Hepatocyte (in vitro differentiated cells): ENCODE measurements at regions not wholly inside any gene's neighbourhood (a gene's known extent, or its start where the extent isn't known, plus 50 kb on each side); places are given as distances from the start of the nearest gene placed in this dataset.

Experiments used
- DNase-seq: peaks from one replicate; pipeline ENCODE4 v3.0.0-alpha.2; 2016; ENCODE audit warnings: low spot score
- H2AFZ ChIP-seq: fragments of 200-600 bp; sonication (generic); 2 replicates; pipeline ENCODE4 v1.6.0; 2016; ENCODE audit warnings: antibody characterized with exemption, mild to moderate bottlenecking
- H3K27ac ChIP-seq: fragments of 200-600 bp; sonication (generic); 2 replicates; pipeline ENCODE4 v1.5.1; 2016; ENCODE audit warnings: mild to moderate bottlenecking
- H3K27me3 ChIP-seq: fragments of 200-600 bp; sonication (generic); 2 replicates; pipeline ENCODE4 v1.6.1; 2016
- H3K36me3 ChIP-seq: fragments of 200-600 bp; sonication (generic); replicated peaks from 2 replicates; pipeline ENCODE4 v1.5.1; 2016; ENCODE audit warnings: low read depth; ENCODE audit not compliant: insufficient read depth
- H3K4me1 ChIP-seq: fragments of 200-600 bp; sonication (generic); 2 replicates; pipeline ENCODE4 v1.5.1; 2016; ENCODE audit warnings: mild to moderate bottlenecking, moderate library complexity; ENCODE audit not compliant: insufficient read depth
- H3K4me2 ChIP-seq: fragments of 200-600 bp; sonication (generic); 2 replicates; pipeline ENCODE4 v1.6.0; 2016
- H3K4me3 ChIP-seq: fragments of 200-600 bp; sonication (generic); 2 replicates; pipeline ENCODE4 v1.5.1; 2016; ENCODE audit warnings: mild to moderate bottlenecking
- H3K79me2 ChIP-seq: fragments of 200-600 bp; sonication (generic); 2 replicates; pipeline ENCODE4 v1.6.0; 2017; ENCODE audit warnings: mild to moderate bottlenecking
- H3K9me2 ChIP-seq: fragments of 200-600 bp; sonication (generic); replicated peaks from 2 replicates; pipeline ENCODE4 v1.6.0; 2017; ENCODE audit warnings: mild to moderate bottlenecking; ENCODE audit not compliant: insufficient read depth
- H3K9me3 ChIP-seq: fragments of 200-600 bp; sonication (generic); 2 replicates; pipeline ENCODE4 v1.5.1; 2016; ENCODE audit warnings: low read depth, mild to moderate bottlenecking
- H4K20me1 ChIP-seq: fragments of 200-600 bp; sonication (generic); 2 replicates; pipeline ENCODE4 v1.6.0; 2016; ENCODE audit warnings: mild to moderate bottlenecking; ENCODE audit not compliant: insufficient read depth, poor library complexity, severe bottlenecking
- EZH2 ChIP-seq: fragments of 200-600 bp; sonication (generic); IDR thresholded peaks from 2 replicates; pipeline ENCODE4 v1.6.1; 2016; ENCODE audit warnings: antibody characterized with exemption, mild to moderate bottlenecking, borderline replicate concordance
- EZH2phosphoT487 ChIP-seq: fragments of 200-600 bp; sonication (generic); IDR thresholded peaks from one replicate; pipeline ENCODE4 v1.6.1; 2018; ENCODE audit warnings: antibody characterized with exemption, mild to moderate bottlenecking, low read depth, moderate library complexity; ENCODE audit not compliant: unreplicated experiment, severe bottlenecking
- WGBS: methylation state at CpG from one replicate; pipeline ENCODE4 v1.1.6; 2016; ENCODE audit warnings: low lambda C conversion rate; ENCODE audit errors: missing lambda C conversion rate; 5-methylcytosine and 5-hydroxymethylcytosine counted together
- TF ChIP-seq, protein P1 (sequence below): fragments of 200-600 bp; sonication (generic); IDR thresholded peaks from 2 replicates; pipeline ENCODE4 v1.5.1; 2016; ENCODE audit warnings: antibody characterized with exemption, mild to moderate bottlenecking; ENCODE audit not compliant: poor library complexity

DNA sequence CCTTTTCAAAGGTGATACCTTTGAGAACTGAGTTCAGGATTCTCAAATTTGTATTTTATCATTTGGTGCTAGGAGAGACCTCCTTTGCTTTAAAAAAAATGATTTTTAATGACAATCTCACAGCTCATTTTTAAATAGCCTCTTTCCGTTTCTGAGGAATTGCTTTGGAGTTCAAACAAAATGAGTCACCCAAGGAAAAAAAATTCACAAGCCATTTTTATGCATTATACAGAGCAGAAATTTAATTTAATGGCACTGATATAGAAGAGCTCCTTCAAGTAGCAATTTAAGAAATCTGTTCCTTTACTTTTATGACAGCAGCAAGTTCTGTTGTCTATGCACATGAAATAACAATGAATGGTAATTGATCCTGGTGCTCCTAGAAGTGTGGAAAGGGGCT, 337.9 kb upstream of the KCNMB2 start:
- 68% methylated on average over 1 of the region's 1 CpG for WGBS

DNA sequence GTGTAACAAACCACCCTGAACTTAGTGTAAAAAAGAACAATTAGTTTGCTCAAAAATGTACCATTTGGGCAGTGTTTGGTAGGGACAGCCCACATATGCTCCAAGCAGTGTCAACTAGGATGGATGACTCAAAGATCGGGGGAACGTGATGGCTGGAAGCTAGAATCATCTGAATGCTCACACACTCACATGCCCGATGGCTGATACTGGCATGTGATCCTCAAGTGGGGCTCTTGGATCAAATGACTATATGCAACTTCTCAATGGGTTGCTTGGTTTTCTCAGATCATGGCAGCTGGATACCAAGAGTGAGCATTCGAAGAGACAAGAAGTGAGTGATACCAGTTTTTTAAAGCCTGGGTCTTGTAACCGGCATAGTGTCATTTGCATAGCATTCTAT, 335.9 kb upstream of the KCNMB2 start:
- no peak overlapping the region for H3K27ac ChIP-seq
- H3K27me3 ChIP-seq = no peaks in the 10 kb centered on the region
- no peaks in the 10 kb centered on the region for H3K79me2 ChIP-seq
- H3K4me3 ChIP-seq = no peak overlapping the region
- TF ChIP-seq, protein P1, sequence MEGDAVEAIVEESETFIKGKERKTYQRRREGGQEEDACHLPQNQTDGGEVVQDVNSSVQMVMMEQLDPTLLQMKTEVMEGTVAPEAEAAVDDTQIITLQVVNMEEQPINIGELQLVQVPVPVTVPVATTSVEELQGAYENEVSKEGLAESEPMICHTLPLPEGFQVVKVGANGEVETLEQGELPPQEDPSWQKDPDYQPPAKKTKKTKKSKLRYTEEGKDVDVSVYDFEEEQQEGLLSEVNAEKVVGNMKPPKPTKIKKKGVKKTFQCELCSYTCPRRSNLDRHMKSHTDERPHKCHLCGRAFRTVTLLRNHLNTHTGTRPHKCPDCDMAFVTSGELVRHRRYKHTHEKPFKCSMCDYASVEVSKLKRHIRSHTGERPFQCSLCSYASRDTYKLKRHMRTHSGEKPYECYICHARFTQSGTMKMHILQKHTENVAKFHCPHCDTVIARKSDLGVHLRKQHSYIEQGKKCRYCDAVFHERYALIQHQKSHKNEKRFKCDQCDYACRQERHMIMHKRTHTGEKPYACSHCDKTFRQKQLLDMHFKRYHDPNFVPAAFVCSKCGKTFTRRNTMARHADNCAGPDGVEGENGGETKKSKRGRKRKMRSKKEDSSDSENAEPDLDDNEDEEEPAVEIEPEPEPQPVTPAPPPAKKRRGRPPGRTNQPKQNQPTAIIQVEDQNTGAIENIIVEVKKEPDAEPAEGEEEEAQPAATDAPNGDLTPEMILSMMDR = no peak
- TF ChIP-seq EZH2 (no peak), EZH2phosphoT487 (no peak)
- no peak overlapping the region for H2AFZ ChIP-seq
- H3K4me2 ChIP-seq = no peak overlapping the region
- no peaks in the 10 kb centered on the region for H4K20me1 ChIP-seq
- 98% methylated on average over 5 of the region's 5 CpGs for WGBS
- H3K4me1 ChIP-seq = no peaks in the 10 kb centered on the region
- no peaks in the 10 kb centered on the region for H3K36me3 ChIP-seq
- no peak for DNase-seq
- H3K9me2 ChIP-seq = no peaks in the 10 kb centered on the region
- H3K9me3 ChIP-seq = no peaks in the 10 kb centered on the region

More for the DNA sequence above, 337.9 kb upstream of the KCNMB2 start:
- Histone ChIP-seq H3K27ac (no peak overlapping the region), H4K20me1 (no peaks in the 10 kb centered on the region), H3K9me3 (no peaks in the 10 kb centered on the region), H3K36me3 (no peaks in the 10 kb centered on the region), H3K27me3 (no peaks in the 10 kb centered on the region), H2AFZ (no peak overlapping the region), H3K4me2 (no peak overlapping the region), H3K4me3 (no peak overlapping the region), H3K79me2 (no peaks in the 10 kb centered on the region), H3K4me1 (no peaks in the 10 kb centered on the region), H3K9me2 (no peaks in the 10 kb centered on the region)
- DNase-seq = no peak
- TF ChIP-seq, protein P1 = no peak
- no peak for TF ChIP-seq EZH2

DNA sequence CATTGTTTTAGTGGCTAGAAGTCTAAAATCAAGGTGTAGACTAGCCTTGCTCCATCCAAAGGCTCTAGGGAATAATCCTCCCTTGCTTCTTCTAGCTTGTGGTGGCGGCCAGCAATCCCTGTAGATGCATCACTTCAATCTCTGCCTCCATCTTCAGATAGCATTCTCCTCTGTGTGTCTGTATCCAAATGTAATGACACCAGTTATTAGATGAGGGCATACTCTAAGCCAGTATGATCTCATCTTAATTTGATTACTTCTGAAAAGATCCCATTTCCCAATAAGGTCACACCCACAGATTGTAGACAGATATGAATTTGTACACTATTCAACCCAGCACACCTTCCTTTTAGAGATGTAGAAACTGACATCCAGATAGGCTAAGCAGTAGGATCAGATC, 334.5 kb upstream of the KCNMB2 start:
- WGBS = 100% methylated on average over 1 of the region's 1 CpG
- no peak overlapping the region for H2AFZ ChIP-seq
- H3K27ac ChIP-seq = peak overlapping the region; percentile 18
- H3K9me2 ChIP-seq = no peaks in the 10 kb centered on the region
- H3K36me3 ChIP-seq = no peaks in the 10 kb centered on the region
- H3K4me1 ChIP-seq = no peaks in the 10 kb centered on the region
- H3K27me3 ChIP-seq = no peaks in the 10 kb centered on the region
- no peaks in the 10 kb centered on the region for H3K79me2 ChIP-seq
- H4K20me1 ChIP-seq = no peaks in the 10 kb centered on the region
- H3K4me2 ChIP-seq = no peak overlapping the region
- TF ChIP-seq, protein P1 = no peak
- TF ChIP-seq EZH2 = no peak
- no peak for TF ChIP-seq EZH2phosphoT487
- H3K4me3 ChIP-seq = no peak overlapping the region
- no peak for DNase-seq
- H3K9me3 ChIP-seq = no peaks in the 10 kb centered on the region

DNA sequence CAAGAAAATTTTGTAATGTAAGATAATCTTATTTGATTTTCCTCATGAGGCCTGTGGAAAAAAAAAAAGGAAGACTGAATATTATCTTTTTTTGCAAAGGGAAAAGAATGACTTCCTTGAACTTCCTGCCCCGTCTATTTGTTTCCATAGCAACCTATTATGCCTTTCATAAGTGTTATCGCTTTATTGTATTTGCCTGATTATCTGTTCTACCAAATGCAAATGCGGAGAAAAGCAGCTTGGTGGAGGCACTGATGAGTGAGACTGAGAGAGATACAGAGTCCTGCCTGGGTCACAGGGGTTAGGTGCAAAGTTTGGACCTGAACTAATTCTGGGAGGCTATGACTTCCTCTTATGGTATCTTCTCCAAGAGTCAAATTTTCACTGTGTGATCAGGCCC, 334.0 kb upstream of the KCNMB2 start:
- Histone ChIP-seq H2AFZ (no peak overlapping the region), H3K36me3 (no peaks in the 10 kb centered on the region), H3K4me2 (no peak overlapping the region), H3K4me3 (no peak overlapping the region), H3K9me2 (no peaks in the 10 kb centered on the region), H3K27ac (no peak overlapping the region), H4K20me1 (no peaks in the 10 kb centered on the region), H3K79me2 (no peaks in the 10 kb centered on the region), H3K27me3 (no peaks in the 10 kb centered on the region), H3K4me1 (no peaks in the 10 kb centered on the region), H3K9me3 (no peaks in the 10 kb centered on the region)
- DNase-seq = peak; percentile 19
- TF ChIP-seq EZH2phosphoT487 (no peak), EZH2 (no peak)
- TF ChIP-seq, protein P1 = no peak
- 39% methylated on average over 3 of the region's 3 CpGs for WGBS
